ENCODE measurements at regions not wholly inside any gene's neighbourhood (a gene's known extent, or its start where the extent isn't known, plus 50 kb on each side); places are given as distances from the start of the nearest gene placed in this dataset.

GRCh38 chr18:60654298-60654697 lies 281.7 kb upstream of the MC4R start:
- Mint-ChIP-seq H3K36me3 (ENCODE audit: insufficient read depth in 1 of 3, low read depth in 3 of 3) (no peaks in the 10 kb centered on the region), H3K4me3 (no peak overlapping the region), H3K9me3 (no peaks in the 10 kb centered on the region), H3K4me1 (peaks cover 3 to 5% of the 10 kb centered on the region in 2 experiments; a peak in 3 of 4 replicates), H3K27ac (no peak overlapping the region), H3K27me3 (ENCODE audit: low read depth) (no peaks in the 10 kb centered on the region)
- H3K56ac ChIP-seq (ENCODE audit: insufficient read length, low read depth, low read length), result no peak overlapping the region
- no peaks in the 10 kb centered on the region for H4K20me1 ChIP-seq (ENCODE audit: control insufficient read depth, insufficient read depth, insufficient read length)
- no peaks in the 10 kb centered on the region for H3K4me1 ChIP-seq (ENCODE audit: insufficient read depth, low read length)
- no peak overlapping the region for H2BK20ac ChIP-seq (ENCODE audit: low read depth, low read length, poor library complexity, severe bottlenecking)
- no peaks in the 10 kb centered on the region for H3K79me1 ChIP-seq (ENCODE audit: insufficient read depth, low read depth, low read length, poor library complexity, severe bottlenecking)
- H4K8ac ChIP-seq (replicated peaks; ENCODE audit: insufficient read length, low read depth, low read length), result no peak overlapping the region
- no peak overlapping the region for H2AK5ac ChIP-seq (ENCODE audit: insufficient read length, low read length)
- DNase-seq, result no peak
- H3T11ph ChIP-seq (ENCODE audit: low read length), result no peak overlapping the region
- H3K9ac ChIP-seq (ENCODE audit: extremely low read depth, insufficient read length, low read length), result no peak overlapping the region
- no peaks in the 10 kb centered on the region for H3K27me3 ChIP-seq (ENCODE audit: insufficient read depth, low read length)
- no peak overlapping the region for H4K5ac ChIP-seq (ENCODE audit: insufficient read length, low read depth, low read length)
- H2BK120ac ChIP-seq (ENCODE audit: low read depth, low read length, poor library complexity, severe bottlenecking), result no peak overlapping the region
- H4K91ac ChIP-seq (ENCODE audit: insufficient read length, low read depth, low read length), result no peak overlapping the region
- no peak overlapping the region for H3K27ac ChIP-seq (ENCODE audit: insufficient read length, low read depth, low read length)
- no peaks in the 10 kb centered on the region for H3K9me3 ChIP-seq (ENCODE audit: control insufficient read depth, low read depth, low read length)
- no peak overlapping the region for H3K4ac ChIP-seq (ENCODE audit: low read depth, low read length)
- H3K4me2 ChIP-seq (ENCODE audit: insufficient read depth, insufficient read length, low read length), result no peak overlapping the region
- no peak overlapping the region for H3K14ac ChIP-seq (ENCODE audit: insufficient read depth, low read length)
- H2BK15ac ChIP-seq (ENCODE audit: low read depth, low read length), result no peak overlapping the region
- H3K23me2 ChIP-seq (ENCODE audit: insufficient read length, low read depth, low read length, poor library complexity, severe bottlenecking), result no peaks in the 10 kb centered on the region
- TF ChIP-seq CTCF (conservative IDR thresholded peaks at IDR 0.05), result no peak
- H2BK5ac ChIP-seq (ENCODE audit: insufficient read length, low read length), result no peak overlapping the region
- no peak overlapping the region for H2AFZ ChIP-seq (ENCODE audit: low read length)
- H3K79me2 ChIP-seq (ENCODE audit: insufficient read depth, low read length), result no peaks in the 10 kb centered on the region
- H2BK12ac ChIP-seq (ENCODE audit: insufficient read length, low read depth, low read length), result no peak overlapping the region
- no peak overlapping the region for H3K23ac ChIP-seq (ENCODE audit: insufficient read length, low read depth, low read length)
- no peak overlapping the region for H3K18ac ChIP-seq (ENCODE audit: insufficient read length, low read depth, low read length)
- WGBS (ENCODE audit: extremely low coverage, insufficient read length, low lambda C conversion rate), result no CpG with 5 or more reads among the region's 2 CpGs
